Neuronal stem cell (in vitro differentiated cells): ENCODE measurements at regions not wholly inside any gene's neighbourhood (a gene's known extent, or its start where the extent isn't known, plus 50 kb on each side); places are given as distances from the start of the nearest gene placed in this dataset.

ENCODE experiments used
- DNase-seq: peaks from one replicate; pipeline ENCODE4 v3.0.0-alpha.2; 2013; ENCODE audit warnings: low spot score
- H2AFZ ChIP-seq: one replicate; pipeline ENCODE4 v1.6.1; 2013; ENCODE audit warnings: mild to moderate bottlenecking, low read length, inconsistent platforms
- H2AK5ac ChIP-seq: 2 replicates; pipeline ENCODE4 v1.6.1; 2013; ENCODE audit warnings: low read depth, mild to moderate bottlenecking, inconsistent platforms, low read length, moderate library complexity, mixed read lengths
- H2BK120ac ChIP-seq: 2 replicates; pipeline ENCODE4 v1.6.1; 2013; ENCODE audit warnings: low read depth, mild to moderate bottlenecking, inconsistent platforms, low read length, moderate library complexity, mixed read lengths
- H2BK12ac ChIP-seq: one replicate; pipeline ENCODE4 v1.6.1; 2013; ENCODE audit warnings: low read length, inconsistent platforms
- H2BK15ac ChIP-seq: 2 replicates; pipeline ENCODE4 v1.6.1; 2013; ENCODE audit warnings: mild to moderate bottlenecking, low read length, inconsistent platforms, mixed read lengths
- H2BK5ac ChIP-seq: one replicate; pipeline ENCODE4 v1.6.1; 2013; ENCODE audit warnings: inconsistent platforms, mild to moderate bottlenecking, low read length, moderate library complexity
- H3K14ac ChIP-seq: one replicate; pipeline ENCODE4 v1.6.1; 2013; ENCODE audit warnings: low read length, inconsistent platforms
- H3K18ac ChIP-seq: 2 replicates; pipeline ENCODE4 v1.6.1; 2013; ENCODE audit warnings: low read length, inconsistent platforms
- H3K23ac ChIP-seq: 2 replicates; pipeline ENCODE4 v1.6.1; 2013; ENCODE audit warnings: low read depth, mild to moderate bottlenecking, mixed read lengths, low read length, inconsistent platforms; ENCODE audit not compliant: poor library complexity
- H3K27ac ChIP-seq: replicated peaks from 3 replicates; pipeline ENCODE4 v1.5.1; 2013; ENCODE audit warnings: low read length, inconsistent platforms
- H3K27me3 ChIP-seq, 3 experiments: 2 replicates each; pipeline ENCODE4 v1.6.1; 2013; ENCODE audit warnings: low read length in 3 of 3, mild to moderate bottlenecking in 2 of 3, inconsistent platforms in 1 of 3, low read depth in 1 of 3, mixed read lengths in 1 of 3, moderate library complexity in 1 of 3; ENCODE audit not compliant: control insufficient read depth in 3 of 3, insufficient read depth in 3 of 3
- H3K36me3 ChIP-seq, 2 donors: replicated peaks in 1 of 2; 2 replicates each; pipeline ENCODE4 v1.6.1; 2013; ENCODE audit warnings: low read length in 2 of 2; ENCODE audit not compliant: control insufficient read depth in 2 of 2, insufficient read depth in 2 of 2
- H3K4ac ChIP-seq: 2 replicates; pipeline ENCODE4 v1.6.1; 2013; ENCODE audit warnings: inconsistent platforms, mild to moderate bottlenecking, low read length, moderate library complexity
- H3K4me1 ChIP-seq, 2 donors: 1 replicate in 1 of 2; 2 replicates in 1 of 2; pipeline ENCODE4 v1.6.1; 2013; ENCODE audit warnings: low read length in 2 of 2, low read depth in 1 of 2; ENCODE audit not compliant: control insufficient read depth in 2 of 2, insufficient read depth in 1 of 2
- H3K4me2 ChIP-seq: one replicate; pipeline ENCODE4 v1.6.1; 2013; ENCODE audit warnings: mild to moderate bottlenecking, low read length, inconsistent platforms; ENCODE audit not compliant: insufficient read depth, poor library complexity, severe bottlenecking
- H3K4me3 ChIP-seq, 2 donors: 2 replicates each; pipeline ENCODE4 v1.5.1; 2013; ENCODE audit warnings: low read length in 2 of 2, mild to moderate bottlenecking in 2 of 2, inconsistent platforms in 1 of 2, moderate library complexity in 1 of 2
- H3K79me1 ChIP-seq: one replicate; pipeline ENCODE4 v1.6.1; 2013; ENCODE audit warnings: low read depth, mild to moderate bottlenecking, inconsistent platforms, low read length, moderate library complexity
- H3K9ac ChIP-seq: one replicate; pipeline ENCODE4 v1.6.1; 2013; ENCODE audit warnings: mild to moderate bottlenecking, low read depth, low read length, inconsistent platforms; ENCODE audit not compliant: poor library complexity
- H3K9me3 ChIP-seq, 2 donors: replicated peaks in 1 of 2; 2 replicates each; pipeline versions ENCODE3 to v1.6.1; 2013; ENCODE audit warnings: low read length in 2 of 2, mild to moderate bottlenecking in 2 of 2, inconsistent platforms in 1 of 2, low read depth in 1 of 2, mixed read lengths in 1 of 2, moderate library complexity in 1 of 2; ENCODE audit not compliant: control insufficient read depth in 2 of 2, insufficient read depth in 1 of 2
- H4K8ac ChIP-seq: one replicate; pipeline ENCODE4 v1.6.1; 2013; ENCODE audit warnings: low read depth, mild to moderate bottlenecking, inconsistent platforms, low read length, moderate library complexity
- H4K91ac ChIP-seq: one replicate; pipeline ENCODE4 v1.6.1; 2013; ENCODE audit warnings: low read length, low read depth, mild to moderate bottlenecking, inconsistent platforms; ENCODE audit not compliant: poor library complexity
- WGBS, 2 donors: extraction: QIAGEN DNeasy Blood & Tissue Kit; methylation state at CpG; one replicate each; pipeline ENCODE4 v1.1.7; 2013; ENCODE audit warnings: missing lambda C conversion rate in 2 of 2, mixed read lengths in 1 of 2; ENCODE audit not compliant: insufficient read length in 2 of 2, insufficient replicate concordance in 1 of 2; ENCODE audit errors: extremely low coverage in 2 of 2; 5-methylcytosine and 5-hydroxymethylcytosine counted together

DNA sequence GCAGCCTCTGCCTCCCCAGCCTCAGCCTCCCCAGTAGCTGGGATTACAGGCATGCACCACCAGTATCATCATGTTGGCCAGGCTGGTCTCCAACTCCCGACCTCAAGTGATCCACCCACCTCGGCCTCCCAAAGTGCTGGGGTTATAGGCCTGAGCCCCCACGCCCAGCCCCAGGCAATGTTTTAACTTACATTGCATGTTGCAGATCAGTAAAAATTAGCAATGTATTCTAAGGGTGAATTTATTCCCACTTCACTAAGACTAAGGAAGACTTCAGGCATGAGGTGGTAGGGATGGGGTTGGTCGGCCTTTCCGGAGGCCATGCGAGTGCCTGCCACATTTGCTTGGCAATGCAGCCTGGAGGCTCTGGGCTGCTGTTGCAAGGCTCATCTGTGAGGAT is 66.8 kb upstream of the JDP2 start:
- Histone ChIP-seq H3K4me2 (no peak overlapping the region), H3K23ac (no peak overlapping the region), H4K8ac (no peak overlapping the region), H3K18ac (peak overlapping the region; percentile 68), H3K79me1 (no peaks in the 10 kb centered on the region), H4K91ac (no peak overlapping the region), H3K27me3 (peaks cover 0 to 21% (median 0%) of the 10 kb centered on the region in 3 experiments), H3K4me3 (no peak overlapping the region), H3K4ac (no peak overlapping the region), H3K9me3 (no peaks in the 10 kb centered on the region), H2BK12ac (no peak overlapping the region), H2AK5ac (no peak overlapping the region), H3K36me3 (no peaks in the 10 kb centered on the region), H2BK120ac (no peak overlapping the region), H2AFZ (no peak overlapping the region), H3K27ac (no peak overlapping the region), H2BK5ac (no peak overlapping the region), H3K14ac (no peak overlapping the region), H2BK15ac (no peak overlapping the region), H3K9ac (no peak overlapping the region), H3K4me1 (no peaks in the 10 kb centered on the region)
- DNase-seq, result no peak
- no CpG with 5 or more reads among the region's 6 CpGs for WGBS, 2 donors

DNA sequence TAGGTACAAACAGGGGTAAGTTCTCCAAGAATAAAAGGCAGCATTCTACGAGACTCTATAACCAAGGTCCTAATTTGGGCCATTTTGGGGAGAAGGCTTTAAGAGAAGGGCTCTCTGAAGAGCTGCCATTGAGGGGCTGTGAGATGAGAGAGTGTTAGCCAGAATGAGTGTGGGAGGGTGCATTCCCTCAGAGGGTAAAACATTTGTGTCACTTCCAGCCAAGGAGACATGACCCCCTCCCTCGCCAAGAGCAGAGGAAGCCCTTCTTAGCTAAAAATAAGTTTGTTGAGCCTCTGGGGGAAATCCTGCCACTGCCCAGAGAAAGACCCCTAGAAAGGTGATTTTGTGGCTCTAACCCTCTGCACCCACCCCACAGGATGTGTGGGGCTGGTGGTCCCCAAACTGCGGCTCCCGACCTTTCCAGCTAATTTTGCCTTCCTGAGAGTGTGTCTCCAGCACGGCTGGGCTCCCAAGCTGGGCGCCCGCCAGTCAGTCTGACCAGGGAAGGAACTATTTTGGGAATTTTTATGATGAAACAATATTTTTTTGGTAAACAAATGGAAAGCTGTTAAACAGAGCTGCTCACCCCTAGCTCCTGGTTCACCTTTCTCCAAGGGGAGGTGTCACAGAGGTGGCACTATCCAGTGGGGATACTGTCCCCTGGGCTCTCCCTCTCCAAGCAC is 65.9 kb upstream of the JDP2 start:
- Histone ChIP-seq H3K9ac (no peak overlapping the region), H3K9me3 (no peaks in the 10 kb centered on the region), H3K4me2 (no peak overlapping the region), H3K18ac (no peak overlapping the region), H2AFZ (no peak overlapping the region), H2BK5ac (peak overlapping the region; percentile 45), H3K4me1 (no peaks in the 10 kb centered on the region), H2BK120ac (no peak overlapping the region), H4K91ac (no peak overlapping the region), H2BK15ac (no peak overlapping the region), H3K23ac (no peak overlapping the region), H2AK5ac (no peak overlapping the region), H2BK12ac (no peak overlapping the region), H4K8ac (no peak overlapping the region), H3K27me3 (peaks cover 0 to 17% (median 0%) of the 10 kb centered on the region in 3 experiments), H3K14ac (no peak overlapping the region), H3K4me3 (no peak overlapping the region), H3K4ac (no peak overlapping the region), H3K27ac (no peak overlapping the region), H3K79me1 (no peaks in the 10 kb centered on the region), H3K36me3 (no peaks in the 10 kb centered on the region)
- DNase-seq, result no peak
- WGBS, 2 donors, result no CpG with 5 or more reads among the region's 7 CpGs

DNA sequence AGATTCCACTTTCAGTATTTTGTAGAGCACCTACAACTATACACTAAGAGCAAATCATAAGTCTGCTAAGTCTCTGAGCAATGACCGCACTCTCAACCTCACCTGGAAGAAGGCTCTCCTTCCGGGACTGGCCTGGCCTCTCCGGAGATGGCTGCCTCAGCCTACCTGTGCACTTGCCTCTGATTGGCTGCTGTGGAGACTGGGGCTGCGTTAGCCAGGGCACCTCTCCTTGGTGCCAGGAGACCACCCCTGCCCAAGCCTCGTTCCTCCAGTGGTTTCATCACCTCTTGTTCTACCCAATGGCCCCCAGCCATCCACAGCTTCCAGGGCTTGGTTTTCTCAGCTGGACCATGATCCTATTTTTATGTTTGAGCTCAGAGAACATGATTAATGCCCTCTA is 64.7 kb upstream of the JDP2 start:
- H3K4me3 ChIP-seq, result no peak overlapping the region
- H3K14ac ChIP-seq, result no peak overlapping the region
- H2BK120ac ChIP-seq, result no peak overlapping the region
- H3K4me2 ChIP-seq, result no peak overlapping the region
- no peak overlapping the region for H2AK5ac ChIP-seq
- no peaks in the 10 kb centered on the region for H3K4me1 ChIP-seq
- no peak overlapping the region for H3K27ac ChIP-seq
- no peaks in the 10 kb centered on the region for H3K79me1 ChIP-seq
- H2BK5ac ChIP-seq, result no peak overlapping the region
- H2BK15ac ChIP-seq, result no peak overlapping the region
- H4K8ac ChIP-seq, result no peak overlapping the region
- H2AFZ ChIP-seq, result no peak overlapping the region
- WGBS, 2 donors, result no CpG with 5 or more reads among the region's 5 CpGs
- DNase-seq, result no peak
- H3K23ac ChIP-seq, result no peak overlapping the region
- no peak overlapping the region for H2BK12ac ChIP-seq
- H3K36me3 ChIP-seq, result no peaks in the 10 kb centered on the region
- peak overlapping the region; percentile 30 for H3K18ac ChIP-seq
- H3K27me3 ChIP-seq, result peaks cover 0 to 21% (median 0%) of the 10 kb centered on the region in 3 experiments
- H3K9me3 ChIP-seq, result no peaks in the 10 kb centered on the region
- H4K91ac ChIP-seq, result no peak overlapping the region
- no peak overlapping the region for H3K4ac ChIP-seq
- peak overlapping the region; percentile 67 for H3K9ac ChIP-seq

DNA sequence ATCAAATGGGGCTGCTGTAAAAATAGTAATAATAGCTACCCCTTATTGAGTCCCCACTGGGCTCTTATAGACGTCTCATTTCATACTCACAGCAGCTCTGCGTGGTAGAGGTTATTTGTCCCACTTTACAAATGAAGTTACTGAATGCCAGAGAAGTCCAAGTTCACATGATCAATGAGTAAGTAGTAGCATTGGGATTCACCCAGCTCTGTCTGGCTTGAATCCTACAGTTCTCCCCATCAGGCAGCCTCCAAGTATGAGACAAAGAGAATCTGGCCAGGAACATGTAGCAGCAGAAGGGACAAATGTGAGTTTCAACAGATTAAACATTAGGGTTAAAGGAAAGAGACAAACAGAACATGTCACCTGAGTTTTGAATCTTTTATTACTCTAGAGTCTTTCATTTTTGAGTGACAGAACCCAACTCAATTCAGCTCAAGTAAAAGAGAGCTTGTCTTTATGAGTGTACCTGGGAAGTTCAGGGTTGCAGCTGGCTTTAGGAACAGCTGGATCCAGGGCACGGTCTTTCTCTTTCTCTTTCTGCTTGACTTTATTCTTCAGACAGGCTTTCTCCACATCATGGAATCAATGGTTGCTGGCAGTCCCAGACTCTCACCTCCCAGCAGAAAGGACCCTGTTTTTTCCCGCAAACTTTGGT is 64.1 kb upstream of the JDP2 start:
- H3K27me3 ChIP-seq, result peaks cover 0 to 21% (median 0%) of the 10 kb centered on the region in 3 experiments

More for the DNA sequence above, 64.1 kb upstream of the JDP2 start:
- Histone ChIP-seq H4K8ac (no peak overlapping the region), H3K9me3 (no peaks in the 10 kb centered on the region), H2BK120ac (no peak overlapping the region), H3K4me3 (no peak overlapping the region), H3K18ac (no peak overlapping the region), H2BK5ac (no peak overlapping the region), H3K9ac (no peak overlapping the region), H3K36me3 (no peaks in the 10 kb centered on the region), H2BK15ac (no peak overlapping the region), H2BK12ac (no peak overlapping the region), H2AFZ (no peak overlapping the region), H4K91ac (no peak overlapping the region), H3K4me2 (no peak overlapping the region), H2AK5ac (no peak overlapping the region), H3K23ac (no peak overlapping the region), H3K4ac (no peak overlapping the region), H3K79me1 (no peaks in the 10 kb centered on the region), H3K27ac (no peak overlapping the region), H3K4me1 (no peaks in the 10 kb centered on the region), H3K14ac (no peak overlapping the region)
- no CpG with 5 or more reads among the region's 4 CpGs for WGBS, 2 donors
- no peak for DNase-seq
